ENCODE measurements at regions not wholly inside any gene's neighbourhood (a gene's known extent, or its start where the extent isn't known, plus 50 kb on each side); places are given as distances from the start of the nearest gene placed in this dataset.

GRCh38 chr17:33674685-33675084 is 381.6 kb upstream of the ASIC2 start:
- TF ChIP-seq GATA3 (IDR thresholded peaks at IDR 0.05; ENCODE audit: low read depth, low read length) (no peak), GATA2 (IDR thresholded peaks at IDR 0.05; ENCODE audit: low read depth, low read length) (no peak)
